Tibial artery (tissue), 4 donors: ENCODE measurements at regions not wholly inside any gene's neighbourhood (a gene's known extent, or its start where the extent isn't known, plus 50 kb on each side); places are given as distances from the start of the nearest gene placed in this dataset.

Experiments used
- DNase-seq, 2 donors: peaks; one replicate each; pipeline ENCODE4 v3.0.0-alpha.2; 2019
- H3K27ac ChIP-seq, 2 donors: fragments of 200-600 bp; sonication (generic) in 1 of 2; 1 replicate in 1 of 2; 2 replicates in 1 of 2; pipeline ENCODE4 v1.5.1; 2018 to 2019; ENCODE audit warnings: mild to moderate bottlenecking in 1 of 2
- H3K27me3 ChIP-seq, 2 donors: fragments of 200-600 bp; sonication (generic) in 1 of 2; one replicate each; pipeline versions ENCODE4 v1.5.1 to v1.6.0; 2016 to 2019
- H3K36me3 ChIP-seq, 3 donors: fragments of 200-600 bp; sonication (generic) in 2 of 3; one replicate each; pipeline ENCODE4 v1.5.1; 2016 to 2019; ENCODE audit warnings: mild to moderate bottlenecking in 2 of 3
- H3K4me1 ChIP-seq, 4 donors: fragments of 200-600 bp; sonication (generic) in 2 of 4; 1 replicate in 3 of 4; 2 replicates in 1 of 4; pipeline ENCODE4 v1.5.1; 2016 to 2019
- H3K4me3 ChIP-seq, 2 donors: fragments of 200-600 bp; sonication (generic) in 1 of 2; 1 replicate in 1 of 2; 2 replicates in 1 of 2; pipeline ENCODE4 v1.5.1; 2018 to 2019; ENCODE audit warnings: mild to moderate bottlenecking in 2 of 2
- H3K9me3 ChIP-seq, 3 donors: fragments of 200-600 bp; sonication (generic) in 1 of 3; one replicate each; pipeline ENCODE4 v1.5.1; 2016 to 2019
- intact Hi-C: fragments of 100-400 bp; cut with DNase I; formaldehyde crosslinking; loops from one replicate; pipeline ENCODE4 v1.15.0; 2023; ENCODE audit warnings: low total_unique reads
- TF ChIP-seq, protein P1 (sequence below), 2 experiments: fragments of 200-600 bp in 1 of 2; fragments of 450-650 bp in 1 of 2; IDR thresholded peaks; one replicate each; pipeline ENCODE4 v1.5.1; 2017 to 2019; ENCODE audit warnings: antibody characterized with exemption in 2 of 2, mild to moderate bottlenecking in 1 of 2, moderate library complexity in 1 of 2

DNA sequence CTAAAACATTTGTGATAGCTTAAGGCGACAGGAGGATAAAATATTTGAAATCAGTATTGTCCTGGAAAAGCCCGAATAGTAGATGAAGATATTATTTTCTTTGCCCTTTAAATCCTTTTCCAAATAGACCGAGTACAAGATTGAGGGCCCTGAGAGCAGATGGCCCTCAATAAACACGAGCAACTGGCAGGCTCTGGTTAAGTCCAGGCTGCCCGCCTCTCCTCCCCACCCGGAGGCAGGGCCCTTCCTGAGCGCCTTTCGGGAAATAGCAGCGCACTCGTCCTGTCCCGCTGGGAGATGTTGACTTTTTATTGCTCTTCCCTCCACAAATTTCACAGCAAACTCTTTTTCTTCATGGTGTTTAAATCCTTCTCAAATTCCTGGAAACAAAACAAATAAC lies 50.8 kb upstream of the MAX start:
- Histone ChIP-seq H3K4me3 (no peak overlapping the region), H3K36me3 (no peaks in the 10 kb centered on the region), H3K27ac (no peak overlapping the region), H3K9me3 (no peaks in the 10 kb centered on the region), H3K27me3 (no peaks in the 10 kb centered on the region), H3K4me1 (peaks cover 0 to 20% (median 13%) of the 10 kb centered on the region in 4 donors)
- intact Hi-C loops, result loop anchor here (5.0 kb wide), 1 partner anchor 41 kb away; no protein-coding TSS in a partner anchor
- TF ChIP-seq, protein P1, sequence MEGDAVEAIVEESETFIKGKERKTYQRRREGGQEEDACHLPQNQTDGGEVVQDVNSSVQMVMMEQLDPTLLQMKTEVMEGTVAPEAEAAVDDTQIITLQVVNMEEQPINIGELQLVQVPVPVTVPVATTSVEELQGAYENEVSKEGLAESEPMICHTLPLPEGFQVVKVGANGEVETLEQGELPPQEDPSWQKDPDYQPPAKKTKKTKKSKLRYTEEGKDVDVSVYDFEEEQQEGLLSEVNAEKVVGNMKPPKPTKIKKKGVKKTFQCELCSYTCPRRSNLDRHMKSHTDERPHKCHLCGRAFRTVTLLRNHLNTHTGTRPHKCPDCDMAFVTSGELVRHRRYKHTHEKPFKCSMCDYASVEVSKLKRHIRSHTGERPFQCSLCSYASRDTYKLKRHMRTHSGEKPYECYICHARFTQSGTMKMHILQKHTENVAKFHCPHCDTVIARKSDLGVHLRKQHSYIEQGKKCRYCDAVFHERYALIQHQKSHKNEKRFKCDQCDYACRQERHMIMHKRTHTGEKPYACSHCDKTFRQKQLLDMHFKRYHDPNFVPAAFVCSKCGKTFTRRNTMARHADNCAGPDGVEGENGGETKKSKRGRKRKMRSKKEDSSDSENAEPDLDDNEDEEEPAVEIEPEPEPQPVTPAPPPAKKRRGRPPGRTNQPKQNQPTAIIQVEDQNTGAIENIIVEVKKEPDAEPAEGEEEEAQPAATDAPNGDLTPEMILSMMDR (IDR thresholded peaks at IDR 0.05), result no peak
- no peak for DNase-seq

DNA sequence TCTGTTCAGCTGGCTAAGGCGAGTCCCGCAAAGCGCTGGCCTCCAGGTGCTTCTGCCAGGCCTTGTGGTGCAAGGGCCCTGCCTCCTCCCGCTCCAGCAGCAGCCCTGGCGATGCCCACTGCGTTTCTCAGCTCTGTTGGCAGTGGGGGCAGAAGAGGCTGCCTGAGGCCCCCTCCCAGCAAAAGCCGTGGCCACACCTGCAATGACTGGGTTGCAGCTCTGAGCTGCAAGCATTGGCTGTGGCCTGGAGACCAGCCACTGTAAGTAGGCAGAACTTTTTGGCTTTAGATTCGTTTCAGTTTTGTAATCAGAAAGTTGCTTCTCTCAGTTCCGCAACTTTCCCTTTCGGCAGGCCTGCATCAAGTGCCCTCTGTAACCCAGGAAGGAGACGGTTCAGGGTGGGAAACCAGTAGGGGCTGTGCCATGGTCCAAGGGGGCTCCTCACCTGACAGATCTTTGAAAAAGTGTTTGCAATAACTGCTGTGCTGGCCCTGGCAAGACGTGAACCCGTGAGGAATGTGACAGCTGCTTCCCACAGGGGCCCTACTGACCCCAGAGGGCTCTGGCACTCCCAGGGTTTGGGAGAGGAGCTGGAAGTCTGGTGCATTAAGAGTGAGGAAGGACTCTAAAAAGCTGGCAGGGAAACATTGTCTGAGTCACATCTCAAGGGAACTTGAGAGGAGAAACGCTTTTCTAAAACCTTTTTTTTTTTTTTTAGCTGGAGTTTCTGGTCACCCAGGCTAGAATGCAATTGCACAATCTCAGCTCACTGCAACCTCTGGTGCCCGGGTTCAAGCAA lies 54.5 kb upstream of the MAX start:
- intact Hi-C loops, result no loop called here
- peak overlapping the region; percentile 77 to 81 for H3K27ac ChIP-seq
- peaks cover 0 to 21% (median 13%) of the 10 kb centered on the region in 4 donors for H3K4me1 ChIP-seq
- no peaks in the 10 kb centered on the region for H3K9me3 ChIP-seq
- no peaks in the 10 kb centered on the region for H3K27me3 ChIP-seq
- TF ChIP-seq, protein P1 (IDR thresholded peaks at IDR 0.05), result no peak
- H3K4me3 ChIP-seq, result peak overlapping the region; percentile 29 to 43
- H3K36me3 ChIP-seq, result no peaks in the 10 kb centered on the region
- peak; percentile 53 to 80 for DNase-seq

DNA sequence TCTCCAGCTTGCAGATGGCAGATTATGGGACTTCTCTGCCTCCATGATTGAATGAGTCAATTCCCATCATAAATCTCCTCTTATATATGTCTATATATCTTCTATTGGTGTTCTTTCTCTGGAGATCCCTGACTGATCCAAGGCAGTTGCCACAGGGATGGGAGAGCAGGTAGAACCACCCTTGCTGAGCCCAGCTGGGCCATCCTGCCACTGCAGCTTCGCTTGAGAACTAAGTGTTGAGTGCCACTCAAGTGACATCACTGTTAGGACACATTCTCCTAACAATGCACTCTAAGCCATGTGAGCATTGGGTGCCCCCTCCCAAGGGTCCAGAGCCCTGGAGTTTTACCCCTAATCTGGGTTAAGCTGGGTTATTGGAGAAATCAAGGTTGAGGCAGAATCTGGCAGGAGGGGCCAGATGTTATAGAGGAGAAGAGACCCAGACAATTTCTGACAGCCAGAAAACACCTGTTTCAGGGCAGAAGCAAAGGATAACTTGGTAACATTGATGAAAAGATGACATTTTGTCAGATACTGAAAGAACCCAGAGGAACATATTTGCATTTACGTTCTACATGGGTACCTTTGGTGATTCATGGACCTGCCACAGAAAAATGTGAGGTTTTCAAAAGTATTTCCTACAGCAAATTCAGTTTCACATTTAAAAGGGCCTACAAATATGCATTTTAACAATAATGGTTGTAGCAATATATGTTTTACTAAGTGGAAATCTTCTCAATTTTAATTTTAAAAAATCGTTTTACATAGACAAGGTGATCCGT lies 57.2 kb upstream of the MAX start:
- intact Hi-C loops, result no loop called here
- no peak overlapping the region for H3K4me3 ChIP-seq
- peaks cover 0 to 21% (median 13%) of the 10 kb centered on the region in 4 donors for H3K4me1 ChIP-seq
- H3K27ac ChIP-seq, result no peak overlapping the region
- no peaks in the 10 kb centered on the region for H3K36me3 ChIP-seq
- H3K27me3 ChIP-seq, result no peaks in the 10 kb centered on the region
- TF ChIP-seq, protein P1 (IDR thresholded peaks at IDR 0.05), result no peak
- no peaks in the 10 kb centered on the region for H3K9me3 ChIP-seq
- no peak for DNase-seq

DNA sequence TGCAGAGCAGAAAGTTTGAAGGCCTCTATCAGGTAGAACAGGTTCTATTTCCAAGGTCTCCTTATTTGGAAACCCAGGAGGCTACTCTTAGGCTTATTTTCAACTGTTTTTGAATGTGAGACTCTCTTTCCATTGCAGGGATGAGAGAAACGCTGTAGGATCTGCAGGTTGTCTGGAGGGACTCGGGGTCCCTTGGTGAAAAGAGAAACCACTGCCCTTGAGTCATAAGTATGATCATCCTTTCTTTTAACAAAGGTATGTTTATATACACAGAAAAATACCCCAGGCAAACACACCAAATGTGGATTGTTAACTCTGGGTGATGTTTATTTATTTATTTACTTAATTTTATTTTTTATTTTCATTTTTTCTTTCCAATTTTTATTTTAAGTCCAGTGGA lies 57.8 kb upstream of the MAX start:
- no peak overlapping the region for H3K4me3 ChIP-seq
- no peaks in the 10 kb centered on the region for H3K36me3 ChIP-seq
- no peak overlapping the region for H3K27ac ChIP-seq
- no peaks in the 10 kb centered on the region for H3K9me3 ChIP-seq
- peaks cover 0 to 5% of the 10 kb centered on the region in 2 donors for H3K27me3 ChIP-seq
- TF ChIP-seq, protein P1 (IDR thresholded peaks at IDR 0.05), result no peak
- H3K4me1 ChIP-seq, result peaks cover 0 to 21% (median 13%) of the 10 kb centered on the region in 4 donors
- no peak for DNase-seq
- intact Hi-C loops, result no loop called here

DNA sequence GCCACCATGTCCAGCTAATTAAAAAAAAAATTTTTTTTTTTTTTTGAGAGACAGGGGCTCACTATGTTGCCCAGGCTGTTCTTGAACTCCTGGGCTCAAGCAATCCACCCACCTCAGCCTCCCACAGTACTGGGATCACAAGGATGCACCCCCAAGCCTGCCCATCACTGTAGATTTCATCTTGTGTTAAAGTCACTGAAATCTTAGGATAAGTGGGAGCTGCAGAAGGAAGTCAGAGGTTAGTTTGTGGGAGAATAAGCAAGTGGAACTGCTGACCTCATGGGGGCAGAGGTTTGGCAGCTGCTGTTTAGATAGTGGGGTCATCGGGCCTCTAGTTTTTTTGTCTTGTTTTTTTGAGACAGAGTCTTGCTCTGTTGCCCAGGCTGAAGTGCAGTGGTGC lies 59.7 kb upstream of the MAX start:
- Histone ChIP-seq H3K27me3 (peaks cover 0 to 9% of the 10 kb centered on the region in 2 donors), H3K36me3 (no peaks in the 10 kb centered on the region), H3K27ac (no peak overlapping the region), H3K9me3 (no peaks in the 10 kb centered on the region), H3K4me1 (peaks cover 0 to 10% (median 5%) of the 10 kb centered on the region in 4 donors), H3K4me3 (no peak overlapping the region)
- TF ChIP-seq, protein P1 (IDR thresholded peaks at IDR 0.05), result no peak
- no peak for DNase-seq
- intact Hi-C loops, result no loop called here
